IgD-negative memory B cell (primary cell): ENCODE measurements at regions not wholly inside any gene's neighbourhood (a gene's known extent, or its start where the extent isn't known, plus 50 kb on each side); places are given as distances from the start of the nearest gene placed in this dataset.

Experiments used
- H3K27ac Mint-ChIP-seq, 3 donors: one replicate each; pipeline ENCODE4 v1.8.0; 2020 to 2022; ENCODE audit warnings: mild to moderate bottlenecking in 3 of 3, mixed read lengths in 3 of 3, moderate library complexity in 1 of 3
- H3K27me3 Mint-ChIP-seq: one replicate; pipeline ENCODE4 v1.8.0; 2021; ENCODE audit warnings: mixed read lengths
- H3K36me3 Mint-ChIP-seq: one replicate; pipeline ENCODE4 v1.8.0; 2020; ENCODE audit warnings: mild to moderate bottlenecking, mixed read lengths
- H3K4me1 Mint-ChIP-seq, 3 donors: one replicate each; pipeline ENCODE4 v1.8.0; 2020 to 2022; ENCODE audit warnings: mixed read lengths in 3 of 3, mild to moderate bottlenecking in 1 of 3
- H3K4me3 Mint-ChIP-seq, 4 donors: one replicate each; pipeline ENCODE4 v1.8.0; 2020 to 2022; ENCODE audit warnings: mild to moderate bottlenecking in 4 of 4, mixed read lengths in 4 of 4, moderate library complexity in 3 of 4
- H3K9me3 Mint-ChIP-seq, 3 donors: one replicate each; pipeline ENCODE4 v1.8.0; 2020 to 2021; ENCODE audit warnings: mixed read lengths in 3 of 3, mild to moderate bottlenecking in 1 of 3

DNA sequence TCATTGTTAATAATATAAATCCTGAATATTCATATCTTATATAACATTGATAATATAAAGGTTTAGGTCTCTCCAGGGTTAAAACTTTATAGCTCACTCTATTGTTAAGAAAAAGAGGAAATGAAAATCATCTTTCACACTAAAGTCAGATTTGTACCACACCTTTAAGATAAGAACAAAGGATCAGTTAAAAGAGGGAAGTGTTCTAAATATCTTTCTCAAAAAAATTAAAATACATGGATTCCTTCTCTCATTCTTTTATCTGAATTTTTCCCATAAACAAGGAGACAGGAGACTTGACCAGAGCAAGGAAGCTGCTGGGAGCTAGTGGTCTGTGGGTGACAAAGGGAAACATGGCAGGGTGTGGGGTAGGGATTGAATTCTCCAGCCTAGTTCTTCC is 323.0 kb upstream of the CPXCR1 start:
- Mint-ChIP-seq H3K9me3 (peaks cover 0 to 1% (median 0%) of the 10 kb centered on the region in 3 donors), H3K27me3 (no peaks in the 10 kb centered on the region), H3K4me3 (no peak overlapping the region), H3K4me1 (no peaks in the 10 kb centered on the region), H3K36me3 (no peaks in the 10 kb centered on the region), H3K27ac (no peak overlapping the region)

GRCh38 chrX:88424541-88424940 is 322.5 kb upstream of the CPXCR1 start:
- Mint-ChIP-seq H3K4me3 (no peak overlapping the region), H3K27me3 (no peaks in the 10 kb centered on the region), H3K27ac (no peak overlapping the region), H3K36me3 (no peaks in the 10 kb centered on the region), H3K4me1 (no peaks in the 10 kb centered on the region), H3K9me3 (peaks cover 0 to 1% (median 0%) of the 10 kb centered on the region in 3 donors)

- no peak overlapping the region for H3K27ac Mint-ChIP-seq
- H3K27me3 Mint-ChIP-seq, result no peaks in the 10 kb centered on the region
- peaks cover 0 to 1% (median 0%) of the 10 kb centered on the region in 3 donors for H3K9me3 Mint-ChIP-seq
- H3K4me3 Mint-ChIP-seq, result no peak overlapping the region
- no peaks in the 10 kb centered on the region for H3K36me3 Mint-ChIP-seq
- H3K4me1 Mint-ChIP-seq, result no peaks in the 10 kb centered on the region
Measured at GRCh38 chrX:88425739-88426138, 321.3 kb upstream of the CPXCR1 start.

- Mint-ChIP-seq H3K36me3 (no peaks in the 10 kb centered on the region), H3K9me3 (peaks cover 0 to 6% (median 3%) of the 10 kb centered on the region in 3 donors), H3K4me1 (no peaks in the 10 kb centered on the region), H3K27ac (no peak overlapping the region), H3K27me3 (no peaks in the 10 kb centered on the region), H3K4me3 (no peak overlapping the region)
Measured at GRCh38 chrX:88437563-88437962, 309.5 kb upstream of the CPXCR1 start.

DNA sequence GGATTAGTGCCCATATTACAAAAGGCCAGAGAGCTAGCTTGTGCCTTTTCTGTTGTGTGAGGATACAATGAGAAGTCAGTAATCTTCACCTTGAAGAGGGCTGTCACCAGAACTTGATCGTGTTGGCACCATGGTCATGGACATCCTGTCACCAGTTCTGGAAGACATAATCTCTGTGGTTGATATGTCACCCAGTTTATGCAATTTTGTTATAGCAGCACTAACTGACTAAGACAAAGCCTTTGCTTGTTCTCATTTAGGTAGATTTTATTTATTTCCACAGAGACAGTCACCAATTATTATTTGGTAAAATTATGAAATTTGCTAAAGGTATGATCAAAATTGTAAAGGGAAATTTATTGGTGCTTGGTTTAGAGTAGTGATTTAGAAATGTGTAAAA is 308.8 kb upstream of the CPXCR1 start:
- Mint-ChIP-seq H3K4me1 (no peaks in the 10 kb centered on the region), H3K9me3 (peaks cover 0 to 8% (median 3%) of the 10 kb centered on the region in 3 donors), H3K36me3 (no peaks in the 10 kb centered on the region), H3K27ac (no peak overlapping the region), H3K27me3 (no peaks in the 10 kb centered on the region), H3K4me3 (no peak overlapping the region)

DNA sequence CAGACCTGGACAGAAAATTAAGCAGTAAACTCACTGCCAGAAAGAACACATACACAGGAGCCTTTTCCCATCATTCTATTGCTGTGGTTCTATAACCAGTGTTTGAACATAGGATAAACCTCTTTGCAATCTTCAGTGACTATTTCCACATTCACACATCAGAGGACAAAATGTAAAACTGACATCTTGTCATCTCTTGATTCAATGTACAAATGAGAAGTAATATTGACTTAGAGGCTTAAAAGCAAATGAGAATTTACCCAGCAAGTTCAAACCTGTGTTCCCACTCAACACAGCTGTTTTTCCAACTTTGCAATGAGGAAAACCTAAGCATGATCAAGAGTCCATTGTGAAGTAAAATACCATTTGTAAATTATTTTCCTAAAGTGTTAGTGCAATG is 307.1 kb upstream of the CPXCR1 start:
- Mint-ChIP-seq H3K27ac (no peak overlapping the region), H3K36me3 (no peaks in the 10 kb centered on the region), H3K27me3 (no peaks in the 10 kb centered on the region), H3K4me3 (no peak overlapping the region), H3K9me3 (peaks cover 2 to 12% (median 3%) of the 10 kb centered on the region in 3 donors), H3K4me1 (no peaks in the 10 kb centered on the region)
